Natural killer cell (primary cell): ENCODE measurements at regions not wholly inside any gene's neighbourhood (a gene's known extent, or its start where the extent isn't known, plus 50 kb on each side); places are given as distances from the start of the nearest gene placed in this dataset.

ENCODE experiments used
- ATAC-seq, 3 donors: fragments of 150-1000 bp in 2 of 3; fragments of 200-7000 bp in 1 of 3; cut with Tn5 transposase; 1 replicate in 1 of 3; 2 replicates in 2 of 3; pipeline ENCODE4 v1.10.0; 2021; ENCODE audit warnings: mild to moderate bottlenecking in 2 of 3, moderate library complexity in 2 of 3
- DNase-seq, 2 donors: peaks; one replicate each; pipeline versions ENCODE4 v3.0.0 to v3.0.0-alpha.2; 2013 to 2021; ENCODE audit warnings: mixed read lengths in 1 of 2
- H3K27ac ChIP-seq: one replicate; pipeline ENCODE4 v1.5.1; 2013; ENCODE audit warnings: mild to moderate bottlenecking, low read length
- H3K27me3 ChIP-seq: one replicate; pipeline ENCODE4 v1.6.1; 2013; ENCODE audit warnings: low read length; ENCODE audit not compliant: control insufficient read depth, insufficient read depth
- H3K36me3 ChIP-seq: one replicate; pipeline ENCODE4 v1.6.1; 2013; ENCODE audit warnings: low read length; ENCODE audit not compliant: control insufficient read depth, insufficient read depth
- H3K4me1 ChIP-seq: one replicate; pipeline ENCODE4 v1.6.1; 2013; ENCODE audit warnings: low read length; ENCODE audit not compliant: control insufficient read depth, insufficient read depth
- H3K4me3 ChIP-seq: one replicate; pipeline ENCODE4 v1.5.1; 2013; ENCODE audit warnings: low read length
- H3K9me3 ChIP-seq: one replicate; pipeline ENCODE4 v1.6.1; 2013; ENCODE audit warnings: low read length; ENCODE audit not compliant: control insufficient read depth, insufficient read depth
- H3K27ac Mint-ChIP-seq, 2 donors: one replicate each; pipeline ENCODE4 v1.8.0; 2022; ENCODE audit warnings: mild to moderate bottlenecking in 2 of 2, mixed read lengths in 2 of 2, moderate library complexity in 1 of 2
- H3K27me3 Mint-ChIP-seq, 2 donors: one replicate each; pipeline ENCODE4 v1.8.0; 2022; ENCODE audit warnings: low read depth in 2 of 2, mixed read lengths in 2 of 2
- H3K36me3 Mint-ChIP-seq: one replicate; pipeline ENCODE4 v1.8.0; 2022; ENCODE audit warnings: mixed read lengths
- H3K4me1 Mint-ChIP-seq, 2 donors: one replicate each; pipeline ENCODE4 v1.8.0; 2022; ENCODE audit warnings: mixed read lengths in 2 of 2
- H3K4me3 Mint-ChIP-seq: one replicate; pipeline ENCODE4 v1.8.0; 2022; ENCODE audit warnings: mild to moderate bottlenecking, moderate library complexity, mixed read lengths
- H3K9me3 Mint-ChIP-seq, 2 donors: one replicate each; pipeline ENCODE4 v1.8.0; 2022; ENCODE audit warnings: mixed read lengths in 2 of 2
- WGBS: methylation state at CpG from one replicate; pipeline ENCODE4 v1.1.7; 2013; ENCODE audit warnings: missing lambda C conversion rate; ENCODE audit not compliant: insufficient coverage; 5-methylcytosine and 5-hydroxymethylcytosine counted together
- intact Hi-C: fragments of 100-400 bp; cut with micrococcal nuclease; formaldehyde crosslinking; loops from one replicate; pipeline ENCODE4 v1.14.2; 2022
- TF ChIP-seq, protein P1 (sequence below): fragments of 200-600 bp; IDR thresholded peaks from one replicate; pipeline ENCODE4 v1.8.0; 2022; ENCODE audit warnings: antibody characterized with exemption

DNA sequence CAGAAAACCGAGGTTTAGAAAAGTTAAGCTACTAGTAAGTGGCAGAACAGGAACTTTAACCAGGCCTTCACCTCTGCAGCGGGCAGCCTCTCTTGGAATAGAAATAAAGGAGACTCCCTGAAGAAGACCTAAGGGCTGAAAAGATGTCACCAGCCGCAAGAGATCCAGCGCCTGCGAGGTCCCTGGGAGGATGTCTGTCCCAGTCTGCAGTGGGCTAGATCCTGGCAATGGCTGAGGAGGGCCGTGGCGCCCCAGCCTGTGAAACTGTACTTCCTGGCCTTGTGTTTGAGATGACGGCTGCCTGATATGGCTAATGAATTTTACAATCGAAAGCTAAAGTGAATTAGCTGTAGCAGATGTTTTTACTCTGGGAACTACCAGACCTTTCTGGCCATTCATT lies 300.6 kb upstream of the SALL3 start:
- Mint-ChIP-seq H3K9me3 (no peaks in the 10 kb centered on the region), H3K4me1 (no peaks in the 10 kb centered on the region), H3K27ac (no peak overlapping the region), H3K27me3 (no peaks in the 10 kb centered on the region), H3K36me3 (no peaks in the 10 kb centered on the region), H3K4me3 (no peak overlapping the region)
- Histone ChIP-seq H3K27me3 (no peaks in the 10 kb centered on the region), H3K27ac (no peak overlapping the region), H3K4me1 (no peaks in the 10 kb centered on the region), H3K36me3 (no peaks in the 10 kb centered on the region), H3K4me3 (no peak overlapping the region), H3K9me3 (no peaks in the 10 kb centered on the region)
- TF ChIP-seq, protein P1, sequence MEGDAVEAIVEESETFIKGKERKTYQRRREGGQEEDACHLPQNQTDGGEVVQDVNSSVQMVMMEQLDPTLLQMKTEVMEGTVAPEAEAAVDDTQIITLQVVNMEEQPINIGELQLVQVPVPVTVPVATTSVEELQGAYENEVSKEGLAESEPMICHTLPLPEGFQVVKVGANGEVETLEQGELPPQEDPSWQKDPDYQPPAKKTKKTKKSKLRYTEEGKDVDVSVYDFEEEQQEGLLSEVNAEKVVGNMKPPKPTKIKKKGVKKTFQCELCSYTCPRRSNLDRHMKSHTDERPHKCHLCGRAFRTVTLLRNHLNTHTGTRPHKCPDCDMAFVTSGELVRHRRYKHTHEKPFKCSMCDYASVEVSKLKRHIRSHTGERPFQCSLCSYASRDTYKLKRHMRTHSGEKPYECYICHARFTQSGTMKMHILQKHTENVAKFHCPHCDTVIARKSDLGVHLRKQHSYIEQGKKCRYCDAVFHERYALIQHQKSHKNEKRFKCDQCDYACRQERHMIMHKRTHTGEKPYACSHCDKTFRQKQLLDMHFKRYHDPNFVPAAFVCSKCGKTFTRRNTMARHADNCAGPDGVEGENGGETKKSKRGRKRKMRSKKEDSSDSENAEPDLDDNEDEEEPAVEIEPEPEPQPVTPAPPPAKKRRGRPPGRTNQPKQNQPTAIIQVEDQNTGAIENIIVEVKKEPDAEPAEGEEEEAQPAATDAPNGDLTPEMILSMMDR = no peak
- ATAC-seq (no peak), DNase-seq (no peak)
- 83% methylated on average over 9 of the region's 9 CpGs for WGBS
- intact Hi-C loops = no loop called here

DNA sequence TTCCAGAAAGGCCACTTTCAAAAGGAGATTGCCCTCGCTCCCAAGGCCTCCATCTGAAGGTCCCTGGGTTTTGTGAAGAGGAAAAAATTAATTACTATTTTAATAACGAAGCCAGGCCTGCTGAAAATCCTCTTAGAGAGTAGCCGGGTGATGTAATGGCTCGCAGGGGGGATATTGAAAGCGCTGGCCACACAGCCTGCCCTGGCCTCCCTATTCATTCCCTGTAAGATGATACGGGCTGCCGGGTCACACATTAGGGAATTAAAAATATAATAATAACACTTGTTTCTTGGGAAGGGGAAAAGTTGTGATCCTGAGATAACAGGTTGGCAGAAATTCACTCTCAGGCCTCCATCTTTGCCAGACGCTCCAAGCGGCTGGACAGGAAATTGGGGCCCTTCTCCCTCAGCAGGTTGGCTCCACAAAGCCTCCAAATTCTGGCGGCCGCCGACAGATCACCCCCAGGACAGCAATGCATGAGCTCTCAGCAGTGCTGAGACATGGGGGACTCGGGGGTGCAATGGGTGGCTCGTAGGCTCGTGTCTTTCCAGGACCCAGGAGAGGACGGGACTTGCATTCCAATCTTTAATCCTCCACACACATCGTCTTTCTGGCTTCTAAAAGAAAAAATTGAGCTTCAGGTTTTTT lies 299.9 kb upstream of the SALL3 start:
- Mint-ChIP-seq H3K4me1 (no peaks in the 10 kb centered on the region), H3K9me3 (no peaks in the 10 kb centered on the region), H3K27ac (no peak overlapping the region), H3K27me3 (no peaks in the 10 kb centered on the region), H3K36me3 (no peaks in the 10 kb centered on the region), H3K4me3 (no peak overlapping the region)
- DNase-seq (no peak), ATAC-seq (no peak)
- WGBS = 85% methylated on average over 14 of the region's 17 CpGs
- no peak overlapping the region for H3K27ac ChIP-seq
- intact Hi-C loops = no loop called here
- H3K4me1 ChIP-seq = no peaks in the 10 kb centered on the region
- no peaks in the 10 kb centered on the region for H3K9me3 ChIP-seq
- no peak overlapping the region for H3K4me3 ChIP-seq
- no peaks in the 10 kb centered on the region for H3K27me3 ChIP-seq
- no peaks in the 10 kb centered on the region for H3K36me3 ChIP-seq
- TF ChIP-seq, protein P1 = no peak

DNA sequence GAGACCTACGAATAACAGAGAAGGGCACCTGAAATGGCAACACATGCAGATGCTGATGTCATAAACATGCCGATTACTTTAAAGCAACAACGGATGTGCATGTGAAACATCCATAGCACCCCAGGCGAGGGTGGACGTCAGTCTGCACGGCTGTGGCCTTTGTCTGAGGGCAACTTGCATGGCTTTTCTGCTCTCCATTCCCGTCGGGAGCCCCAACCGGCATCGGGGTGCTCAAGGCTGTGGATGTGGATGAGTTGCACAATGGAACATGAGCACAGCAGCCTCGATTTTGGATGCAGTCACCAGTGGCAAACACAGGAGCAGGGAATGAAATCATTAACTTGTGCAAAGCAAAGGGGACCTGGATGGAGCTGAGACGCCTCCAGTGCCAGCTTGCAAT lies 298.2 kb upstream of the SALL3 start:
- Histone ChIP-seq H3K4me3 (no peak overlapping the region), H3K9me3 (no peaks in the 10 kb centered on the region), H3K4me1 (no peaks in the 10 kb centered on the region), H3K27me3 (no peaks in the 10 kb centered on the region), H3K27ac (no peak overlapping the region), H3K36me3 (no peaks in the 10 kb centered on the region)
- Mint-ChIP-seq H3K36me3 (no peaks in the 10 kb centered on the region), H3K4me3 (no peak overlapping the region), H3K27ac (no peak overlapping the region), H3K27me3 (no peaks in the 10 kb centered on the region), H3K4me1 (no peaks in the 10 kb centered on the region), H3K9me3 (no peaks in the 10 kb centered on the region)
- TF ChIP-seq, protein P1 = no peak
- ATAC-seq = no peak
- intact Hi-C loops = no loop called here
- no peak for DNase-seq
- 84% methylated on average over 12 of the region's 12 CpGs for WGBS

DNA sequence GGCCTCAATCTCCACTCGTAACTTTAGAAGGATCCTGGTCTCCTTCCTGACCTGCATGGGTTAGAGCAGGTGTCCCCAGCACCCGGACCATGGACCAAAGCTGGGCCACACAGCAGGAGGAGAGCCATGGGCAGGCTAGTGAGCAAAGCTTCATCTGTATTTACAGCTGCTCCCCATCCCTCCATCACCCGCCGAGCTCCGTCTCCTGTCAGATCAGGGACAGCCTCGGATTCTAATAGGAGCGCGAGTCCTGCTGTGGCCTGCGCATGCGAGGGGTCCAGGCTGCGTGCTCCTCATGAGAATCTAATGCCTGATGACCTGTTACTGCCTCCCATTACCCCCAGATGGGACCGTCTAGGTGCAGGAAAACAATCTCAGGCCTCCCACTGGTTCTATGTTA lies 297.7 kb upstream of the SALL3 start:
- DNase-seq = no peak
- Mint-ChIP-seq H3K4me3 (no peak overlapping the region), H3K4me1 (no peaks in the 10 kb centered on the region), H3K27ac (no peak overlapping the region), H3K27me3 (no peaks in the 10 kb centered on the region), H3K9me3 (no peaks in the 10 kb centered on the region), H3K36me3 (no peaks in the 10 kb centered on the region)
- WGBS = 90% methylated on average over 11 of the region's 12 CpGs
- H3K36me3 ChIP-seq = no peaks in the 10 kb centered on the region
- no peaks in the 10 kb centered on the region for H3K4me1 ChIP-seq
- TF ChIP-seq, protein P1 = no peak
- H3K27ac ChIP-seq = no peak overlapping the region
- no peaks in the 10 kb centered on the region for H3K27me3 ChIP-seq
- no peaks in the 10 kb centered on the region for H3K9me3 ChIP-seq
- ATAC-seq = no peak
- intact Hi-C loops = no loop called here
- H3K4me3 ChIP-seq = no peak overlapping the region
